22Rv1 (cell line): ENCODE measurements at regions not wholly inside any gene's neighbourhood (a gene's known extent, or its start where the extent isn't known, plus 50 kb on each side); places are given as distances from the start of the nearest gene placed in this dataset.

Source experiments
- CTCF ChIP-seq: fragments of 450-650 bp; IDR thresholded peaks from 2 replicates; pipeline ENCODE4 v1.5.1; 2017; ENCODE audit warnings: mild to moderate bottlenecking
- ZFX ChIP-seq: fragments of 450-650 bp; IDR thresholded peaks from 2 replicates; pipeline ENCODE4 v1.6.1; 2017; ENCODE audit warnings: antibody characterized with exemption, borderline replicate concordance

GRCh38 chr6:158910484-158911440 is 89.2 kb downstream of the RSPH3 start:
- no peak for TF ChIP-seq CTCF
- no peak for TF ChIP-seq ZFX
